DMS 273 (cell line): ENCODE measurements at regions not wholly inside any gene's neighbourhood (a gene's known extent, or its start where the extent isn't known, plus 50 kb on each side); places are given as distances from the start of the nearest gene placed in this dataset.

Source experiments
- DNase-seq: peaks from one replicate; lab custom pipeline; 2025; ENCODE audit not compliant: unreplicated experiment; lab: John Stamatoyannopoulos, UW

DNA sequence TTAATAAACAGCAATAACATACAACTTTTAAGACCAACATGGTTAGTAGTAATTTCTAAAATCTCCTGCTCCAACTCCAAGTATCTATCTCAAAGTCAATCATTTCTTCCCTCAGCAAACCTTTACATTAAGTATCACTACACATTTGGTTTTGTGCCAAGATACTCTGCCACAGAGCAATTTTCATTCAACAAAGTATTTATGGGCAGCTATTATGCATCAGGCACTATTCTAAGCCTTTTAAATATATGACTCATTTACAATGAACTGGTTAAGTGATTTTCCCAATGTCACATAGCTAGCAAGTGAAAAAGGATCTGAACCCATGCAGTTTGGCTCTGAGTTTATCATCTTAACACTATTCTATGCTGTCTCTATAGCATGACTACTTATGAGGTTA, 264.3 kb downstream of the NOL4 start:
- no peak for DNase-seq

GRCh38 chr18:33959609-33960008, 265.1 kb downstream of the NOL4 start:
- DNase-seq = no peak

DNA sequence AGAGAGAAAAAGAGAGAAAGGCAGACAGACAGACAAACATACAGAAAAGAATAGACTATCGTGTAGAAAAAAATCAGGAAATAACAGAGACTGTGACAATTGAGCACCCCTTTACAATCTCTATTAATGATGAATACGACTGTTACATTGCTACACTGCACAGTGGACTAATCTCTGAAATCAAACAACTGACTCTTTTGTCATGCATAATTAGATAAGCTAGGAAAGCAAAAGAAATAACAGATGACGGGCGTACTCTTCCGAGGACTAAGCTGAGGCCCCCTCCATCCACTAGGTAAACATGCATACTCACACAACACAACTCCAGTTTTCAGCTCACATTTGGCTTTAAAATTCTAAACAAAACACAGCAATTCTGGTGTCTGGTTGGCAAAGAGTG, 267.0 kb downstream of the NOL4 start:
- no peak for DNase-seq

GRCh38 chr18:33951031-33951430, 273.7 kb downstream of the NOL4 start:
- no peak for DNase-seq

GRCh38 chr18:33946336-33946735, 278.4 kb downstream of the NOL4 start:
- no peak for DNase-seq

- no peak for DNase-seq
These were observed 280.2 kb downstream of the NOL4 start for GRCh38 chr18:33944493-33944892.

- DNase-seq = no peak
These were observed 287.4 kb downstream of the NOL4 start for GRCh38 chr18:33937270-33937816.

- DNase-seq = no peak
These were observed 290.5 kb downstream of the NOL4 start for GRCh38 chr18:33934258-33934657.

GRCh38 chr18:33928231-33928630, 296.5 kb downstream of the NOL4 start:
- DNase-seq = no peak

GRCh38 chr18:33924576-33924975, 300.1 kb downstream of the NOL4 start:
- DNase-seq = no peak

- DNase-seq = no peak
These were observed 300.7 kb downstream of the NOL4 start for GRCh38 chr18:33923980-33924379.

DNA sequence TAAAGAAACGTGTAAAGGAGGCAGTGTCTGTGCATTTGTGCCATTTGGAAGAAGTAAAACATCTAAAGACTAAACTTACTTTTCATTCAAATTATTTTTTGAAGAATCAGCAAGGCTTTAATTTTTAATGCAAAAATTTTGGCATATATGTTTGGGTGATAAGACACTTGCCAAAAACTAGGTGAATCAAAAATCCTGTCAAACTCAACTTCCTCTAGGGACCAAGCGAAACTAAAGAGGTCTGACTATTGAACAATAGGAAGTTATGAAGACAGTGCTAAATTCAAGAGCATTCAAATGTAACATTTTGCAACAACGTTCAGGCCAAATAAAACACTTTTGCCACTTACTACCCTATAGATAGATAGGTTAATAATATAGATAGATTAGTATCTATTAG, 306.1 kb downstream of the NOL4 start:
- DNase-seq = no peak

- DNase-seq = peak; percentile 15
These were observed 308.5 kb downstream of the NOL4 start for GRCh38 chr18:33916200-33916599.

DNA sequence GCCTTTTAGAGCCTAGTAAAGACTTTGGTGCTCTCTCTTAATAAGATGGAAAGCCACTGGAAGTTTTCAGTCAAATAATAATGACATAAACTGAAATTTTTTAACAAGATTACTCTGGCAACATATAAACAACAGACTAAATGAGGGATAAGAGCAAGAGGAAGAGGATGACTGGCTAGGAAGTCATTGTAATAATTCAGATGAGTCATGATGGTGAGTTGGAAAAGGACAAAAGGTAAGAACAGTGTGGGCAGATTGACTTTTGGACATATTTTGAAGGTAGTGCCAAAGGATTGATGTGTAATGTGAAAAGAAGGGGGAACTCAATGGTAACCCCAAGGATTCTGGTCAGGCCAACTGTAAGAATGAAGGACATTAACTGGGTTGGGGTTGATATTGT, 310.3 kb downstream of the NOL4 start:
- DNase-seq = no peak

DNA sequence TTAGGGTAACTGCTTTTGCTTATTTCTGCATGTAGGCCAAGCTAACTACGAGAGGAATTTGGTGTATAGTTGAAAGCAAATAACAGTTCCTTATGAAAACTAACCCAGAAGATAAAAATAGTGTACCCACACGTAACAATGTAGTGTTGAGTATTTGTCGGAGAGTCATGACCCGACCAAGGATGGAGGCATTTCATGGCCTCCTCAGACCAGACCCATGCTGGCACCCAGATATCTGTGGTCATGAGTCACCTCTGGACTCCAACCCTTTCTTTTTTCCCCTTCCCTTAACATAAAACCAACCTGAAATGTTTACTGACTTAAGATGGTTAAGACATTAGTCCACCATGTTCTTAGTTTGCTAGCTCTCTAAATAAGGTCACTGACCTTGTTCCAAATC, 318.7 kb downstream of the NOL4 start:
- DNase-seq = no peak

DNA sequence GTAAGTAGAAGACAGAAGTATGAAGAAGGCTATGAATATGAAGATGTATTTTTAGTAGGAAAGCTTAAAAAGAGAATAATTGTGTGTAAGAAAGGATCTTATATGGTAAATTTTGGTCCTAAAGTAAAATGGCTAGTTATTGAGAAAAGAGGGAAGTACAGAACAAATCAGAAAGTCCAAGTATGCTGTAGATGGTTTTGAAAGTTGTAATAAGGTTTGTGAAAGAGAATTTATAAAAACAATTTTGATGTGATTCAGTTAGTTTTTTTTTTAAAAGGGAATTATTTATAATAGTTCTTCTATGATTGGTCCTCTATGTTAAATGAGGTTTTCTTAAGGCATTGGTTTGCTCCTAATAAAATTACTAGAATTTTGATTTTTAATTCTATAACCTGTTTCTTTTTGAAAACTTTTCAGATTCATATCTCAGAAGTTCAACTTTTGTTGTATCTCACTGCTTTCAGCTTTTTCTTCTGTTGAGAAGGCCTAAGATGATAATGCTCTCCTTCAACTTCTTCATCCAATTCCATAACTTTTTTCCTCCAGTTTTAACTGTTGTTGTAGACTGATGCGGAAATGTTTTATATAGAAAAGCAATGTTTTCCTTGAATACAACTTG, 322.7 kb downstream of the NOL4 start:
- no peak for DNase-seq

DNA sequence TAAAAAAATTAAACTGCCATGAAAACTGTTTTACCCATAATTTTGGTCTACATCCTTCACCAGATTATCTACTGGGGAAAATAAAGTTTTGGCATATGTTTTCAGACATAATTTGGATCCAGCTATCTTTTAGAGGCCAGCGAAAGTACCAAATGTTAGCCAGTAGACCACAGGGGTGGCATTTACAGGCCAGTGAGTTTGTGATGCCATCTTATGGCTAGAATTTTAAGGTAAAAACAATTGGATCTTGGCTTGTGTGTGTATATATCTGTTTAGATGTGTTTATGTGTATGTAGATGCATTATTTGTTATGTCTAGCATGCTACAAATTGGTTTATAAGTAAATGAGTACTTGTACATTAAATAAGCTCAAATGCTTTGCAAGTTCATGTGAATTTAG, 322.6 kb downstream of the ASXL3 start:
- DNase-seq = no peak

DNA sequence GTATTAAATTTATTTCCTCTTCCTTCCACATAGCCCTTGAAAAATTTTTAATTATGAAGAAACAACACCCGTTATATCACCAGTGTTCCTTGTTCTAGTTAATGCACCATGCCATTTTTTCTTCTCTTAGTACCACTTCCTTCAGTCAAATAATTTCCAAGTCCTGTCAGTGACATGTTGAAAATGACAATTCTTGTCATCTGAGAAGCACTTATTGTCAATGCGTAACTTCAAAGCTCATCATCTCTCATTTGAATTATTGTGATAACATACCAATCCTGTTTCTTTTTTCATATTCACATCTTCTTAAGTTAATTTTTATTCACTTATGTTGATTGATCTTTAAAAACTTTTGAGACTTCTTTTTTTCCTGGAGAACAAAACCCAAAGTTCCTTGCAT, 320.4 kb downstream of the ASXL3 start:
- DNase-seq = no peak

DNA sequence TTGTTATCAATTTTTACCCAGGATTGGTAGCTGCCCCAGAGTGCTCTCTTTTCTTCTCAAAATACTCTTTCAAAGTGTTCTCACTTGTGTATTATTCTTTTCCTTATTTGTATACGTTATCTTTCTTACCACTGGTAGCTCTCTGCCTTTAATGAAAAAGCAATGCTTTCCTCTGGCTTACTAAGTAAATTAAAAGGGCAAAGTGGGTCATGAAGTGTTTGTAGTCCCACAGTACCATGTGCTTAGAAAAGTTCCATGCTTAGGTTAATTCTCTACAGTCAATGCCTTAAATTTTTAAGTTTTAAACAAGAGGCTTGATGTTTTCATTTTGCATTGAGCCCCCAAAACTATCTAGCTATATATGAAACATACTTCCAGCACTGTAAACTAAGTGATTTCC, 300.2 kb downstream of the ASXL3 start:
- DNase-seq = no peak

DNA sequence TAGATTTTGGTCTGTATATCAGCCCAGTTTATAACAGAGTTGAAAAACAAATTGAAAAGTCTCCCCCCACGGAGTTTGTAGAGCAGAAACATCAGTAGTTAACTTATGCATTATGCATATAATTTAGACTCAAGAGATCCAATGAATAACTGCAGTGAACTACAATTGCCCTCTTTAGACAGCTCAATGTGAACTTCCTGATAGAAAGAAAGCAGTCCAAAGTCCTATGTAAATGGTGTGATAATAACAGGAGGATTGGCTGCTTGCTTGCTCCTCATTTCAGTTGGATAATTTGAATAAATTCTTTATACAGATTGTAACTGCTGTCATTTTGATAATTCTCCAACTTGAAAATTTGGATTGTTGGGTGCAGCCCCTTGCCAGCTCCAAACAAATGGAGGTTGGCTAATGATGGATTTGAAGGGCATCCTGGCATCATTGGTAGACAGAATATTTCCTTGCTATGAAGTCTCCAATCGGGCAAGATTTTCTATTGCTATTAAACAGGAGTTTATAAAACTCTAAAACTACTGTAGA, 297.1 kb downstream of the ASXL3 start:
- DNase-seq = no peak

- DNase-seq = no peak
These were observed 295.1 kb downstream of the ASXL3 start for GRCh38 chr18:33873112-33873511.

- DNase-seq = no peak
These were observed 293.5 kb downstream of the ASXL3 start for GRCh38 chr18:33871363-33872025.

GRCh38 chr18:33870059-33870458, 292.0 kb downstream of the ASXL3 start:
- no peak for DNase-seq
